ENCODE measurements at regions not wholly inside any gene's neighbourhood (a gene's known extent, or its start where the extent isn't known, plus 50 kb on each side); places are given as distances from the start of the nearest gene placed in this dataset.

- DNase-seq (ENCODE audit: low spot score): no peak
Measured at GRCh38 chr13:90533866-90534265, 813.6 kb upstream of the MIR17HG start.

- DNase-seq (ENCODE audit: low spot score): no peak
Measured at GRCh38 chr13:90534617-90535370, 812.7 kb upstream of the MIR17HG start.

- no peak for DNase-seq (ENCODE audit: low spot score)
Measured at GRCh38 chr13:90535421-90535820, 812.1 kb upstream of the MIR17HG start.

- no peak for DNase-seq (ENCODE audit: low spot score)
Measured at GRCh38 chr13:90538063-90538462, 809.4 kb upstream of the MIR17HG start.

DNA sequence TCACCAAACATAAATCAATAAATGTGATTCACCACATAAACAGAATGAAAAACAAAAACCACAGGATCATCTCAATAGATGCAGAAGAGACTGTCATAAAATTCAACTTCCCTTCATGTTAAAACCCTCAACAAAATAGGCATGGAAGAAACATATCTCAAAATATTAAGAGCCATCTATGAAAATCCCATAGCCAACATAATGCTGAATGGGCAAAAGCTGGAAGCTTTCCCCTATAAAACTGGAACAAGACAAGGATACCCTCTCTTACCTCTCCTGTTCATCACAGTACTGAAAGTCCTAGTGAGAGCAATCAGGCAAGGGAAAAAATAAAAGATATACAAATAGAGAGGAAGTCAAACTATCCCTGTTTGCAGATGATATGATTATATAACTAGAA lies 806.1 kb upstream of the MIR17HG start:
- no peak for DNase-seq (ENCODE audit: low spot score)

DNA sequence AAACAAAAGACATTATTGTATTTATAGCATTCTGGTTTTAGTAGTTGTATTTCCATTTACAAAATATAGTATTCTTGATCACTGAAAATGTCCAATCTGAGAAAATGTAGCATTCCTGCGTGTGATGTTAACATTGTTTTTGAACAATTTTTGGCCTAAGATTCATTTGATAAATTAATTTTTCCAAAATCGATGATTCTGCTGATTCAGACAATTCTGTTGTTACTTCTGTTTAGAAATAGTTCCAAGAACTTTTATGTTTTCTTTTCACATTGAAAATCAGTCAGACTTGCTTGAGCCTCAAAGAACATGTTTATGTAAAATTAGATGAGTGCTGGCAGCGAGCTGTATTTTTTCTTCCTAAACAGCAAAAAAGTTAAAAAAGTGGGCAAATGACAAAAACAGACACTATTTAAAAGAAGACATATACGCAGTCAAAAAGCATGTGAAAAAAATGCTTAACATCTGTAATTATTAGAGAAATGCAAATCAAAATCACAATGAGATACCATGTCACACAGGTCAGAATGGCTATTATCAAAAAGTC lies 804.5 kb upstream of the MIR17HG start:
- no peak for DNase-seq (ENCODE audit: low spot score)

DNA sequence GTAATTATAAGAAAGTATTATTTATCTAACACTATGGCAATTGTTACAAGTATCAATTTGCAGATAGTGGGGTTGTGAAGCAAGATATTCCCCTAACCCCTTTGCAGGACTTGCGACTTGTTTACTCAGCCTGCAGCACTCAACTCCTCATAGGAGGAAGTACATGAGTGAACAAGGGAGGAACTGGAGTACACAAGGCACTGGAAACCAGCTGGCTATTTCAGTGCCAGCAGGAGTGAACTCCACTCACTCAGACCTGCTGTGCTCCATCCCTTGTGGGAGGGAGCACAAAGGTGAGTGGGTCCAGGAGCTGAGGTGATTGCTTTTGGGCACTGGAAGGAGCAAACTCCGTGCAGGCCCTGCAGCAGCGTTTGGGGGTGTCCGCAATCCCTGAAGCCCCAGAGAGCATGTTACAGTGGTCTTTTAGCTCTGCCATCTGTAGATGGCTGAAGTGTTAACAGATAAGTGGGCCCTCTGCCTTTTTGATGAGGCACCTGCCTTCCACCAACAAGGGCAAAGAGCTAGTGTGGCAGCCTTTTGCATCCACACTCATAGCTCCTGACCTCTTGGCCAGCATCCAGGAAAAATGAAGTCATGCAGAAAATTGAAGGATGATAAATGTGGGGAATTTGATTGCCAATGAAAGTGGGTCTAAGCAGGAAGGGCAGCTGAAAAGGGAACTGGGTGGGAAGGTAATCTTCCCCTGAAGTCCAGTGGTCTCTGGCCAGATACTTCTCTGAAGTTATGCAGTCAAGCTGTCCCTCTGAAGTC lies 802.2 kb upstream of the MIR17HG start:
- no peak for DNase-seq (ENCODE audit: low spot score)

DNA sequence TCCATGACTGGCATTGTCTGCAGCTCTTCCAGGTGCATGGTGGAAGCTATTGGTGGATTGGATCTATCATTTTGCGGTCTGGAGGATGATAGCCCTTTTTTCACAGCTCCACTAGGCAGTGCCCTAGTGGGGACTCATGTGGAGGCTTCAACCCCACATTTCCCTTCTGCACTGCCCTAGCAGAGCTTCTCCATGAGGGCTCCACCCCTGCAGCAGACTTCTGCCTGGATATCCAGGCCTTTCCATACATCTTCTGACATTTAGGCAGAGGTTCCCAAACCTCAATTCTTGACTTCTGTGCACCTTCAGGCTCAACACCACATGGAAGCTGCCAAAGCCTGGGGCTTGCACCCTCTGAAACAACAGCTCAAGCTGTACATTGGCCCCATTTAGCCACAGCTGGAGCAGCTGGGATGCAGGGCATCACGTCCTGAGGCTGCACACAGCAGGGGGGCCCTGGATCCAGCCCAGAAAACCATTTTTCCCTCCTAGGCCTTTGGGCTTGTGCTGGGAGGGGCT lies 800.2 kb upstream of the MIR17HG start:
- no peak for DNase-seq (ENCODE audit: low spot score)

DNA sequence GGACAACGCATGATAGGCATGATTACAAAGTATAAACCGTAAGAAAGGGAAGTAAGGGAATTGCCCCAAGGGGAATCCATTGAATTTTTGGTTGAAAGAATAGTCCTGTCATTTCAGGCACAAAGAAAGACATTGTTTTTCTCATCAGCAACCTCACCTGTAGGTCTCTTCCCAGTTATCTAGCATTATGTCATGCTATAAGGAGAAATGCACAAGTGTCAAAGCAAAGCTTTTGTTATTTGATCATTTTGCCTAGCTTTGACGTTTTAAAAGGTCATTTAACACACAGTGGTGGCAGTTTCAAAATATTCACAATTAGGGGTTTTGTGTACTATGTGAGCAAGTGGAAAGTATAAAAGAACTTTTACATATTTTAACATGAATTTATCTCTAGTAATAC lies 796.2 kb upstream of the MIR17HG start:
- no peak for DNase-seq (ENCODE audit: low spot score)

DNA sequence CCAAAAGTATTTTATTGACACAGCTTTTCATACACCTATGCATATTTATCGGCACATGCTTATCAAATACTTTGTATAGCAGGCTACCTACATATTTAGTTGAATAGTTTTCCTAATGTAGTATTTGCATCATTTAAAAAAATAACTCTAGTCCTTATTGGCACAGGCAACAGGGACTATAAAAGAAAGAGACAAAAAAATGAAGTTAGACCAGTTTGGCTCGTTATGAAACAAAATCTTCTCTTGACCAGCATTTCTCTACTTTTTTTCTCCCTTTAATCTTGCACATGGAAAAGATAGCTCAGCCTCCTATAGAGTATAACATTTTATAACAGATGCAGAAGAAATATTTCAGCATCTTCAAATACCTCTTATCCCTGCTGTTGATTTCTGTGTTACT lies 794.8 kb upstream of the MIR17HG start:
- DNase-seq (ENCODE audit: low spot score): no peak

- no peak for DNase-seq (ENCODE audit: low spot score)
Measured at GRCh38 chr13:90553159-90553558, 794.3 kb upstream of the MIR17HG start.

DNA sequence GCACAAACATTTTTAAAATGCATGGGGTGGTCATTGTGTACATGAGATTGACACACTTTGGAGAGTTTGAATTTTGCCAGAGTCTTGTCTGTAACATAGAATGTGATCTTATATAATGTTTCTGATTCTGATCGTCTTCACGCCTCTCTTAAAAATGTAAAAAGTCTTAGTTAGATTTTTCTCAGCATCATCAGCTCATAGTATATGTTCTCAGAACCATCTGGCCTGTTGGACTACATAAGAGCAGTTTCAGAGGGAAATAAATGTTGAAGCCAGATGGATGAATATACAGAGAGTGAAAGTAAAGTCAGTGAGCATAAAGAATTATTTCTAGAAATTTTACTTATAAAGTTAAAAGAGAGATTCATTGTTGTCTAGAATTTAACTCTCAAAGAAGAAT lies 789.9 kb upstream of the MIR17HG start:
- DNase-seq (ENCODE audit: low spot score): no peak

DNA sequence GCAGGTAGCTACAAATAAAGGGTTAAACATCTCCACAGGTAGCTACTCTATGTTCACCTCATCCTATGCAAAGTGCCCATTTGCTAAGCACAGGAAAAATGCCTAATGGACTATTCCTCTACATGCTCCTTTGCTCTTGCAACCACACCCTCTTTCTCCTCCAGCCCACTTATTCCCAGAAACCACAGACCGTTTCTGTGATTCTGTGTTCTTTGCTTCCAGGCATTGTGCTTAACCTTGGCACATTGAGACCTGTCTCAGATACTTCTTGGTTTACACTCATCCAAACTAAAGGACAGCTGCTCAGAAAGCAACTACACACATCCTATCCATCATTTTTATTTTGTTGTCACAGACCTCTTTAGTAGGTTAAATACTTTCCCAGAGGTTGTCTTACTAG lies 785.0 kb upstream of the MIR17HG start:
- no peak for DNase-seq (ENCODE audit: low spot score)

- no peak for DNase-seq (ENCODE audit: low spot score)
Measured at GRCh38 chr13:90564096-90564495, 783.4 kb upstream of the MIR17HG start.

GRCh38 chr13:90564566-90564965 lies 782.9 kb upstream of the MIR17HG start:
- no peak for DNase-seq (ENCODE audit: low spot score)

- DNase-seq (ENCODE audit: low spot score): no peak
Measured at GRCh38 chr13:90565985-90566713, 781.3 kb upstream of the MIR17HG start.

- DNase-seq (ENCODE audit: low spot score): no peak
Measured at GRCh38 chr13:90568165-90568564, 779.3 kb upstream of the MIR17HG start.

- no peak for DNase-seq (ENCODE audit: low spot score)
Measured at GRCh38 chr13:90576067-90576466, 771.4 kb upstream of the MIR17HG start.

GRCh38 chr13:90577726-90578125 lies 769.8 kb upstream of the MIR17HG start:
- no peak for DNase-seq (ENCODE audit: low spot score)

GRCh38 chr13:90585392-90585791 lies 762.1 kb upstream of the MIR17HG start:
- DNase-seq (ENCODE audit: low spot score): no peak

DNA sequence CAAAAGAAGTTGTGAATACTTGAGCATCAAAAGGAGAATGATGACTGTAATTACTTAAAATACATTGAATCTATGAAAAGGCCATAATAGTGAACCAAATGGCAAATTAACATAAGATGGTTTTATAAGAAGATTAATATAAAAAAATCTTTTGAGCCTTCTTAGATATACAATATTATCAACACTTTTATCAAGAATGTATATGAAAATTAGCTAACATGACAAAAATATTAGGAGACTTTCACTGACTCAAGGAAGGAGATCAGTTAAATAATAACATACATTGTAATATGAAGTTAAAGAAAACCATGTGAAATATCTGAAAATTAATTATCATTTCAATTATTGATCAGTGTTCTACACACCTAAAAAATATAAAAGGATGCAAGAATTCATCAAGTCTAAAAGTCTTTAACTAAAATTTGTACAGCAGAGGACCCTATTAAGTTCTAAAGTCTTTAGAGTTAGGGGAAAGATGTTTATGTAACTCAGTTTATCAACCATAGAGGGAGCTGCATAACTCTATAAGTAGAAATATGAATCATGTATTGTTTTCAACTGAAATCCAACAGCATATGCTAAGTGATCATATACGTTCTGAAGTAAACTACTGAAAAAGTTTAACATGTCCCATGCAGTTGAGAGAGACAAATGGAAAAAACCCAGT lies 756.1 kb upstream of the MIR17HG start:
- no peak for DNase-seq (ENCODE audit: low spot score)

GRCh38 chr13:90591927-90592268 lies 755.6 kb upstream of the MIR17HG start:
- DNase-seq (ENCODE audit: low spot score): no peak
